Stimulated activated CD8-positive, alpha-beta memory T cell treated with anti-CD3 and anti-CD28 coated beads, Interleukin-7, amount 100 ng/mL, for 48 hours (primary cell): ENCODE measurements at regions not wholly inside any gene's neighbourhood (a gene's known extent, or its start where the extent isn't known, plus 50 kb on each side); places are given as distances from the start of the nearest gene placed in this dataset.
"Not testable (repeated sequence)": the region's sequence is repeated elsewhere in the genome, so short reads cannot be mapped to it uniquely, and the experiment has no call there.

Source experiments
- DNase-seq, 2 donors: peaks; one replicate each; pipeline ENCODE4 v3.0.0-alpha.2; 2020; ENCODE audit warnings: low read depth in 1 of 2; ENCODE audit errors: extremely low read depth in 1 of 2

GRCh38 chr5:174462129-174462528 lies 262.3 kb upstream of the MSX2 start:
- DNase-seq = no peak

- DNase-seq = no peak
These were observed 259.7 kb upstream of the MSX2 start for GRCh38 chr5:174464504-174465165.

GRCh38 chr5:174471528-174471927 lies 252.9 kb upstream of the MSX2 start:
- DNase-seq = not testable (repeated sequence)

GRCh38 chr5:174472956-174473355 lies 251.4 kb upstream of the MSX2 start:
- no peak for DNase-seq

- DNase-seq = not testable (repeated sequence)
These were observed 248.4 kb upstream of the MSX2 start for GRCh38 chr5:174476001-174476400.

- no peak for DNase-seq
These were observed 245.1 kb upstream of the MSX2 start for GRCh38 chr5:174479325-174479724.

- DNase-seq = no peak
These were observed 242.6 kb upstream of the MSX2 start for GRCh38 chr5:174481737-174482136.

GRCh38 chr5:174482607-174483024 lies 241.8 kb upstream of the MSX2 start:
- no peak for DNase-seq

- DNase-seq = no peak
These were observed 241.0 kb upstream of the MSX2 start for GRCh38 chr5:174483411-174483810.

GRCh38 chr5:174489215-174489614 lies 235.2 kb upstream of the MSX2 start:
- no peak for DNase-seq

- no peak for DNase-seq
These were observed 234.3 kb upstream of the MSX2 start for GRCh38 chr5:174489920-174490597.

GRCh38 chr5:174490728-174491127 lies 233.7 kb upstream of the MSX2 start:
- DNase-seq = no peak

GRCh38 chr5:174491265-174491664 lies 233.1 kb upstream of the MSX2 start:
- DNase-seq = no peak

GRCh38 chr5:174491761-174492350 lies 232.5 kb upstream of the MSX2 start:
- no peak for DNase-seq

GRCh38 chr5:174493530-174493929 lies 230.9 kb upstream of the MSX2 start:
- no peak for DNase-seq

- DNase-seq = not testable (repeated sequence)
These were observed 226.4 kb upstream of the MSX2 start for GRCh38 chr5:174497939-174498338.

GRCh38 chr5:174498575-174498974 lies 225.8 kb upstream of the MSX2 start:
- DNase-seq = not testable (repeated sequence)

- no peak for DNase-seq
These were observed 223.7 kb upstream of the MSX2 start for GRCh38 chr5:174500636-174501035.

GRCh38 chr5:174501461-174502069 lies 222.8 kb upstream of the MSX2 start:
- DNase-seq = no peak

- no peak for DNase-seq
These were observed 221.3 kb upstream of the MSX2 start for GRCh38 chr5:174503086-174503460.

- DNase-seq = no peak
These were observed 220.7 kb upstream of the MSX2 start for GRCh38 chr5:174503461-174504265.
